WTC11 (cell line): ENCODE measurements at regions not wholly inside any gene's neighbourhood (a gene's known extent, or its start where the extent isn't known, plus 50 kb on each side); places are given as distances from the start of the nearest gene placed in this dataset.

ENCODE experiments used
- ATAC-seq: fragments of 200-7000 bp; cut with Tn5 transposase; 2 replicates; pipeline ENCODE4 v1.10.0; 2021; ENCODE audit warnings: mild to moderate bottlenecking, moderate library complexity
- CTCF ChIA-PET: fragments of 300-600 bp; sonication (Branson Sonifier 250); formaldehyde crosslinking; loops from one replicate; lab custom pipeline; 2021; ENCODE audit warnings: antibody characterized with exemption; lab: Charles Lee
- POLR2A ChIA-PET: fragments of 350-600 bp; sonication (Branson Sonifier 250); formaldehyde crosslinking; loops from one replicate; lab custom pipeline; 2021; ENCODE audit warnings: antibody characterized with exemption; lab: Charles Lee
- DNase-seq: peaks from one replicate; pipeline ENCODE4 v3.0.0; 2021; ENCODE audit warnings: low spot score
- H3K27ac Mint-ChIP-seq: 2 replicates; pipeline ENCODE4 v1.8.0; 2021; ENCODE audit warnings: mixed read lengths
- H3K27me3 Mint-ChIP-seq: 2 replicates; pipeline ENCODE4 v1.8.0; 2021; ENCODE audit warnings: low read depth, mild to moderate bottlenecking, moderate library complexity, mixed read lengths
- H3K36me3 Mint-ChIP-seq: 2 replicates; pipeline ENCODE4 v1.8.0; 2021; ENCODE audit warnings: mixed read lengths
- H3K4me1 Mint-ChIP-seq: 2 replicates; pipeline ENCODE4 v1.8.0; 2022; ENCODE audit warnings: mixed read lengths
- H3K4me3 Mint-ChIP-seq: 2 replicates; pipeline ENCODE4 v1.8.0; 2021; ENCODE audit warnings: mild to moderate bottlenecking, moderate library complexity, mixed read lengths
- H3K9me3 Mint-ChIP-seq: 2 replicates; pipeline ENCODE4 v1.8.0; 2021; ENCODE audit warnings: mixed read lengths
- CREM ChIP-seq: sonication (generic); formaldehyde crosslinking; IDR thresholded peaks from 2 replicates; pipeline ENCODE4 v1.8.1; 2022; ENCODE audit warnings: mild to moderate bottlenecking, missing genetic modification reagents, moderate library complexity
- GTF2I ChIP-seq: fragments of 250-450 bp; sonication (Bioruptor Pico); conservative IDR thresholded peaks from 2 replicates; pipeline ENCODE4 v1.4.0; 2021; ENCODE audit warnings: mild to moderate bottlenecking
- MXD4 ChIP-seq: fragments of 250-450 bp; sonication (Bioruptor Pico); IDR thresholded peaks from 2 replicates; pipeline ENCODE4 v1.8.0; 2021; ENCODE audit warnings: mild to moderate bottlenecking, moderate library complexity, borderline replicate concordance
- MYBL2 ChIP-seq: sonication (generic); formaldehyde crosslinking; IDR thresholded peaks from 2 replicates; pipeline ENCODE4 v1.8.1; 2023; ENCODE audit warnings: mild to moderate bottlenecking, moderate library complexity, missing genetic modification reagents
- NFYB ChIP-seq: sonication (generic); formaldehyde crosslinking; conservative IDR thresholded peaks from 2 replicates; pipeline ENCODE4 v1.8.0; 2022; ENCODE audit warnings: low read depth, missing genetic modification reagents
- NR2C2 ChIP-seq: sonication (generic); formaldehyde crosslinking; IDR thresholded peaks from 2 replicates; pipeline ENCODE4 v1.8.0; 2022; ENCODE audit warnings: mild to moderate bottlenecking, missing genetic modification reagents
- RELA ChIP-seq: sonication (generic); formaldehyde crosslinking; IDR thresholded peaks from 2 replicates; pipeline ENCODE4 v1.8.1; 2022; ENCODE audit warnings: missing genetic modification reagents, mild to moderate bottlenecking, borderline replicate concordance
- STAT6 ChIP-seq: sonication (generic); formaldehyde crosslinking; conservative IDR thresholded peaks from 2 replicates; pipeline ENCODE4 v1.8.1; 2023; ENCODE audit warnings: mild to moderate bottlenecking, low read depth, missing genetic modification reagents, moderate library complexity
- ZNF138 ChIP-seq: sonication (generic); formaldehyde crosslinking; conservative IDR thresholded peaks from 2 replicates; pipeline ENCODE4 v1.8.1; 2022; ENCODE audit warnings: mild to moderate bottlenecking, moderate library complexity, missing genetic modification reagents
- ZNF232 ChIP-seq: sonication (generic); formaldehyde crosslinking; IDR thresholded peaks from 2 replicates; pipeline ENCODE4 v1.8.0; 2022; ENCODE audit warnings: mild to moderate bottlenecking, missing genetic modification reagents
- ZNF281 ChIP-seq: sonication (generic); formaldehyde crosslinking; IDR thresholded peaks from 2 replicates; pipeline ENCODE4 v1.8.0; 2023; ENCODE audit warnings: mild to moderate bottlenecking, missing genetic modification reagents
- ZNF317 ChIP-seq: sonication (generic); formaldehyde crosslinking; IDR thresholded peaks from 2 replicates; pipeline ENCODE4 v1.8.1; 2023; ENCODE audit warnings: low read depth, mild to moderate bottlenecking, moderate library complexity, missing genetic modification reagents, borderline replicate concordance
- ZNF396 ChIP-seq: fragments of 250-450 bp; sonication (Bioruptor Pico); IDR thresholded peaks from 2 replicates; pipeline ENCODE4 v1.8.0; 2021; ENCODE audit warnings: mild to moderate bottlenecking, moderate library complexity, borderline replicate concordance
- ZNF416 ChIP-seq: fragments of 250-450 bp; sonication (Bioruptor Pico); IDR thresholded peaks from 2 replicates; pipeline ENCODE4 v1.9.0; 2021; ENCODE audit warnings: mild to moderate bottlenecking, inconsistent platforms
- ZNF423 ChIP-seq: fragments of 250-450 bp; sonication (Bioruptor Pico); IDR thresholded peaks from 2 replicates; pipeline ENCODE4 v2.1.2; 2022; ENCODE audit warnings: mild to moderate bottlenecking, moderate library complexity
- ZNF512 ChIP-seq: sonication (generic); formaldehyde crosslinking; IDR thresholded peaks from 2 replicates; pipeline ENCODE4 v1.8.1; 2022; ENCODE audit warnings: missing genetic modification reagents, borderline replicate concordance
- TF ChIP-seq, protein P1 (sequence below): sonication (generic); formaldehyde crosslinking; IDR thresholded peaks from 2 replicates; pipeline ENCODE4 v1.8.0; 2022; ENCODE audit warnings: mild to moderate bottlenecking, missing genetic modification reagents
- TF ChIP-seq, protein P2 (sequence below): sonication (generic); formaldehyde crosslinking; IDR thresholded peaks from 2 replicates; pipeline ENCODE4 v1.8.0; 2022; ENCODE audit warnings: mild to moderate bottlenecking, missing genetic modification reagents

GRCh38 chr6:98526465-98526864 is 307.9 kb upstream of the POU3F2 start (continued):
- TF ChIP-seq ZNF281 (CRISPR knock-in tag): no peak
- TF ChIP-seq RELA: no peak

- H3K4me1 Mint-ChIP-seq: peaks cover 22% of the 10 kb centered on the region
- TF ChIP-seq ZNF281 (CRISPR knock-in tag) (no peak), ZNF317 (CRISPR knock-in tag) (no peak), ZNF416 (CRISPR knock-in tag) (no peak), NR2C2 (CRISPR knock-in tag) (no peak), MXD4 (no peak), ZNF396 (CRISPR knock-in tag) (no peak), ZNF232 (CRISPR knock-in tag) (no peak), GTF2I (CRISPR knock-in tag) (no peak), CREM (no peak), STAT6 (CRISPR knock-in tag) (no peak), NFYB (CRISPR knock-in tag) (no peak), ZNF512 (CRISPR knock-in tag) (no peak), ZNF138 (CRISPR knock-in tag) (no peak), MYBL2 (CRISPR knock-in tag) (no peak), ZNF423 (CRISPR knock-in tag) (no peak)
- TF ChIP-seq, protein P1, sequence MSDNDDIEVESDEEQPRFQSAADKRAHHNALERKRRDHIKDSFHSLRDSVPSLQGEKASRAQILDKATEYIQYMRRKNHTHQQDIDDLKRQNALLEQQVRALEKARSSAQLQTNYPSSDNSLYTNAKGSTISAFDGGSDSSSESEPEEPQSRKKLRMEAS (CRISPR knock-in tag): no peak
- TF ChIP-seq, protein P2, sequence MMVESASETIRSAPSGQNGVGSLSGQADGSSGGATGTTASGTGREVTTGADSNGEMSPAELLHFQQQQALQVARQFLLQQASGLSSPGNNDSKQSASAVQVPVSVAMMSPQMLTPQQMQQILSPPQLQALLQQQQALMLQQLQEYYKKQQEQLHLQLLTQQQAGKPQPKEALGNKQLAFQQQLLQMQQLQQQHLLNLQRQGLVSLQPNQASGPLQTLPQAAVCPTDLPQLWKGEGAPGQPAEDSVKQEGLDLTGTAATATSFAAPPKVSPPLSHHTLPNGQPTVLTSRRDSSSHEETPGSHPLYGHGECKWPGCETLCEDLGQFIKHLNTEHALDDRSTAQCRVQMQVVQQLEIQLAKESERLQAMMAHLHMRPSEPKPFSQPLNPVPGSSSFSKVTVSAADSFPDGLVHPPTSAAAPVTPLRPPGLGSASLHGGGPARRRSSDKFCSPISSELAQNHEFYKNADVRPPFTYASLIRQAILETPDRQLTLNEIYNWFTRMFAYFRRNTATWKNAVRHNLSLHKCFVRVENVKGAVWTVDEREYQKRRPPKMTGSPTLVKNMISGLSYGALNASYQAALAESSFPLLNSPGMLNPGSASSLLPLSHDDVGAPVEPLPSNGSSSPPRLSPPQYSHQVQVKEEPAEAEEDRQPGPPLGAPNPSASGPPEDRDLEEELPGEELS (CRISPR knock-in tag): no peak
- TF ChIP-seq, all 79 proteins: peak for 0
- DNase-seq (no peak), ATAC-seq (no peak)
- Mint-ChIP-seq H3K27ac (no peak overlapping the region), H3K36me3 (no peaks in the 10 kb centered on the region; the same call in 1 of the 2 replicates), H3K4me3 (no peak overlapping the region), H3K9me3 (peaks cover 23% of the 10 kb centered on the region), H3K27me3 (peaks cover 44% of the 10 kb centered on the region)
- CTCF ChIA-PET: no interaction called here
- POLR2A ChIA-PET: no interaction called here
Measured at GRCh38 chr6:98529364-98529763, 305.0 kb upstream of the POU3F2 start.
